Calu3 (cell line): ENCODE measurements at regions not wholly inside any gene's neighbourhood (a gene's known extent, or its start where the extent isn't known, plus 50 kb on each side); places are given as distances from the start of the nearest gene placed in this dataset.

Source experiments
- BruUV-seq: library from RNA; stranded (reverse); fragments of 400-500 nt; replicated peaks from 2 replicates; lab custom pipeline; 2021; lab: Mats Ljungman, UMichigan
- CTCF ChIA-PET: fragments of 300-600 bp; sonication (Branson Sonifier 250); formaldehyde crosslinking; loops from one replicate; lab custom pipeline; 2022; ENCODE audit warnings: antibody characterized with exemption; lab: Charles Lee
- DNase-seq: peaks from one replicate; pipeline ENCODE4 v3.0.0; 2022
- H3K27ac Mint-ChIP-seq: one replicate; pipeline ENCODE4 v1.8.0; 2022; ENCODE audit warnings: mixed read lengths; ENCODE audit not compliant: unreplicated experiment
- H3K27me3 Mint-ChIP-seq: one replicate; pipeline ENCODE4 v1.8.0; 2022; ENCODE audit warnings: mixed read lengths; ENCODE audit not compliant: unreplicated experiment
- H3K36me3 Mint-ChIP-seq: one replicate; pipeline ENCODE4 v1.8.0; 2022; ENCODE audit warnings: mild to moderate bottlenecking, moderate library complexity, mixed read lengths; ENCODE audit not compliant: insufficient read depth, unreplicated experiment
- H3K4me1 Mint-ChIP-seq: one replicate; pipeline ENCODE4 v1.8.0; 2022; ENCODE audit warnings: mild to moderate bottlenecking, low read depth, mixed read lengths; ENCODE audit not compliant: unreplicated experiment
- H3K4me3 Mint-ChIP-seq: one replicate; pipeline ENCODE4 v1.8.0; 2022; ENCODE audit warnings: mild to moderate bottlenecking, low read depth, moderate library complexity, mixed read lengths; ENCODE audit not compliant: unreplicated experiment
- H3K9me3 Mint-ChIP-seq: one replicate; pipeline ENCODE4 v1.8.0; 2022; ENCODE audit warnings: low read depth, mixed read lengths; ENCODE audit not compliant: unreplicated experiment
- intact Hi-C: fragments of 100-400 bp; cut with micrococcal nuclease; formaldehyde crosslinking; loops from one replicate; pipeline ENCODE4 v1.10.0; 2022; ENCODE audit not compliant: unreplicated experiment
- TF ChIP-seq, protein P1 (sequence below): fragments of 200-600 bp; IDR thresholded peaks from one replicate; pipeline ENCODE4 v1.8.0; 2022; ENCODE audit warnings: antibody characterized with exemption; ENCODE audit not compliant: unreplicated experiment

DNA sequence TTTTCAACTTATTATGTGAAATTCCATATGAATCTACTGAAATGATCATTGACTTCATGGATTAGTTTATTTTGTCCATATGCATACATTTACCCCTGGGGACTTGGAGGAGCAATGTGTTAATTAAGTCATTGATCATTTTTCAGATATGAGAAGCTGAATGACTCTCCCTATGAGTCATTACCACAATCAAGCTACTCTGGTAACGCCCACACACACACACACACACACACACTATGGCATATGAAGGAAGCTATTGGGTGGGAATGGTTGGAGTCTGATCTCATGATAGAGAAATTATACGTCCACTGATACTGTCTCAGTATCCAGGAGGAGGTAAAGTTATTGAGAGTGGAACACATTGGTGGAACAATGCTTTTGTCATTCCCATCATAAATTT, 528.9 kb downstream of the AGTPBP1 start:
- intact Hi-C loops: no loop called here
- Mint-ChIP-seq H3K27ac (peak overlapping the region; percentile 69), H3K36me3 (peaks cover 5% of the 10 kb centered on the region), H3K4me3 (peak overlapping the region; percentile 8), H3K9me3 (no peaks in the 10 kb centered on the region), H3K4me1 (peaks cover 27% of the 10 kb centered on the region), H3K27me3 (no peaks in the 10 kb centered on the region)
- CTCF ChIA-PET: interaction anchor here (0.6 kb wide), 1 partner anchor 747 kb away, joined by 7 read pairs; no protein-coding TSS in a partner anchor
- DNase-seq: peak; percentile 66
- BruUV-seq: no TSS peak
- TF ChIP-seq, protein P1, sequence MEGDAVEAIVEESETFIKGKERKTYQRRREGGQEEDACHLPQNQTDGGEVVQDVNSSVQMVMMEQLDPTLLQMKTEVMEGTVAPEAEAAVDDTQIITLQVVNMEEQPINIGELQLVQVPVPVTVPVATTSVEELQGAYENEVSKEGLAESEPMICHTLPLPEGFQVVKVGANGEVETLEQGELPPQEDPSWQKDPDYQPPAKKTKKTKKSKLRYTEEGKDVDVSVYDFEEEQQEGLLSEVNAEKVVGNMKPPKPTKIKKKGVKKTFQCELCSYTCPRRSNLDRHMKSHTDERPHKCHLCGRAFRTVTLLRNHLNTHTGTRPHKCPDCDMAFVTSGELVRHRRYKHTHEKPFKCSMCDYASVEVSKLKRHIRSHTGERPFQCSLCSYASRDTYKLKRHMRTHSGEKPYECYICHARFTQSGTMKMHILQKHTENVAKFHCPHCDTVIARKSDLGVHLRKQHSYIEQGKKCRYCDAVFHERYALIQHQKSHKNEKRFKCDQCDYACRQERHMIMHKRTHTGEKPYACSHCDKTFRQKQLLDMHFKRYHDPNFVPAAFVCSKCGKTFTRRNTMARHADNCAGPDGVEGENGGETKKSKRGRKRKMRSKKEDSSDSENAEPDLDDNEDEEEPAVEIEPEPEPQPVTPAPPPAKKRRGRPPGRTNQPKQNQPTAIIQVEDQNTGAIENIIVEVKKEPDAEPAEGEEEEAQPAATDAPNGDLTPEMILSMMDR: no peak

DNA sequence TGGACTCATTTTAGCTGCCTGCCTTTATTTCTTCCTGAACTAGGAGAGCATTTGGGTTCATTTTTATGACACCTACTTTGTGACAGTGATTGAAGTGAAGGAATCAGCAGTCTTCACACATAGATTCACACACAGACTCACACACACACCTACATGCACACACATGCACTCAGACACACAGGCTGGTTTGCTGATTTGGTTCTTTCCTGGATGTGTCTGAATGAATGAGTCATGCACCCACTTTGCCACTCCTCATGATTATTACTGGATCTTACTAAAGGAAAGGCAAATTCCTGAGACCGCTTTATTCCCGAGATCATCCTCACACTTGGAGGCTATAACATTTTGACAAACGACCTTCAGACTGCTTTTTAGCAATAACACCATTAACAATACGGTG, 529.5 kb downstream of the AGTPBP1 start:
- DNase-seq: peak; percentile 15
- intact Hi-C loops: no loop called here
- H3K9me3 Mint-ChIP-seq: peaks cover 2% of the 10 kb centered on the region
- BruUV-seq: no TSS peak
- peaks cover 27% of the 10 kb centered on the region for H3K4me1 Mint-ChIP-seq
- no peaks in the 10 kb centered on the region for H3K27me3 Mint-ChIP-seq
- peaks cover 5% of the 10 kb centered on the region for H3K36me3 Mint-ChIP-seq
- H3K27ac Mint-ChIP-seq: peak overlapping the region; percentile 69
- TF ChIP-seq, protein P1: no peak
- H3K4me3 Mint-ChIP-seq: peak overlapping the region; percentile 8
- CTCF ChIA-PET: no interaction called here

DNA sequence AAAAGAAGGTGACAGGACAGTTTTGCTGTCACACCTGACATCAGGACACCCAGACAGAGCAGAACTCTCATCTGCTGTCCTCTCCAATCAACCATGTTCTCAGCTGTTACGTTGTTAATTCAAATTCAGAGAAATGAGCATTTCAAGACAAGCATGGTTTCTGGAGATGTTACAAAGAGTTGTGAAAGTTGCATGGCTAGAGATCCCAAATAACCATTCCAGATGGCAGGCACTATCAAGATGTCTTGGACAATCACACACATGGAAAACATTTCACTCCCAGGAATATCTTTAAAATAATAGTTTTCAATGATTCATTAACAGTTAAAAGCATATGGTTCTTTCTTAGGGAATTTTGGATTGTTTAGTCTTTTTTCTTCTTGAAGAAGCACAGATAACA, 533.1 kb downstream of the AGTPBP1 start:
- TF ChIP-seq, protein P1: no peak
- no TSS peak for BruUV-seq
- H3K27me3 Mint-ChIP-seq: no peaks in the 10 kb centered on the region
- CTCF ChIA-PET: no interaction called here
- H3K9me3 Mint-ChIP-seq: peaks cover 2% of the 10 kb centered on the region
- H3K4me1 Mint-ChIP-seq: peaks cover 19% of the 10 kb centered on the region
- intact Hi-C loops: no loop called here
- no peak overlapping the region for H3K27ac Mint-ChIP-seq
- DNase-seq: no peak
- H3K4me3 Mint-ChIP-seq: no peak overlapping the region
- H3K36me3 Mint-ChIP-seq: peaks cover 5% of the 10 kb centered on the region

DNA sequence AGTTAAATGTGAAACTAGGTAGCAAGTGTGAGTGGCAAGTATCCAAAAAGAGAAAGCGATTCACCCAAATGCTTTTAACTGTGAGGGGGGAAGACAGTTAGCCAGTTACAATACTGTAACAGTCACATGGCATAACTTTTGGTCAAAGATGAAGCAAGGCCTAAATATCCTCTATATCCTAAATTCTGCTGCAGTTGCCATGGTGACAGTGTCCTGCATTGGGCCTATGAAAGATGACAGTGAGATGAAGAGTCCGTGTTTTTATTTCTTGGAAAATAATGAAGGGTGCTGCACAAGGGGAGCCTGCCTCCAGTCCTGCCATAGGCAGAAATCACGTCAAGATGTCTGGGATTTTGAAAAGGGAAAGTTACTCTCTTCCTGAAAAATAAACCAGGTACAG, 534.6 kb downstream of the NTRK2 start:
- H3K36me3 Mint-ChIP-seq: no peaks in the 10 kb centered on the region
- CTCF ChIA-PET: no interaction called here
- H3K4me3 Mint-ChIP-seq: no peak overlapping the region

More for the DNA sequence above, 534.6 kb downstream of the NTRK2 start:
- no peak overlapping the region for H3K27ac Mint-ChIP-seq
- H3K27me3 Mint-ChIP-seq: no peaks in the 10 kb centered on the region
- no TSS peak for BruUV-seq
- peaks cover 14% of the 10 kb centered on the region for H3K4me1 Mint-ChIP-seq
- intact Hi-C loops: no loop called here
- no peak for DNase-seq
- peaks cover 2% of the 10 kb centered on the region for H3K9me3 Mint-ChIP-seq
- TF ChIP-seq, protein P1: no peak
